Body of pancreas (tissue), 4 donors: ENCODE measurements at regions not wholly inside any gene's neighbourhood (a gene's known extent, or its start where the extent isn't known, plus 50 kb on each side); places are given as distances from the start of the nearest gene placed in this dataset.

Experiments used
- ATAC-seq: fragments of 150-250 bp; one replicate; pipeline ENCODE4 v1.9.1; 2016
- DNase-seq, 4 donors: peaks; one replicate each; pipeline ENCODE4 v3.0.0-alpha.2; 2019
- H3K27ac ChIP-seq, 4 donors: fragments of 200-600 bp; sonication (generic); 1 replicate in 3 of 4; 2 replicates in 1 of 4; pipeline versions ENCODE4 v1.5.1 to v1.6.1; 2016 to 2019; ENCODE audit warnings: mild to moderate bottlenecking in 1 of 4, mixed read lengths in 1 of 4, moderate library complexity in 1 of 4
- H3K27me3 ChIP-seq, 2 donors: fragments of 200-600 bp; sonication (generic); one replicate each; pipeline ENCODE4 v1.6.0; 2016; ENCODE audit warnings: mild to moderate bottlenecking in 1 of 2
- H3K36me3 ChIP-seq, 2 donors: fragments of 200-600 bp; sonication (generic); replicated peaks in 1 of 2; 2 replicates each; pipeline ENCODE4 v1.5.1; 2016; ENCODE audit warnings: low read depth in 2 of 2; ENCODE audit not compliant: insufficient read depth in 1 of 2
- H3K4me1 ChIP-seq: fragments of 200-600 bp; sonication (generic); one replicate; pipeline ENCODE4 v1.6.0; 2016
- H3K4me3 ChIP-seq, 2 donors: fragments of 200-600 bp; sonication (generic); 1 replicate in 1 of 2; 2 replicates in 1 of 2; pipeline ENCODE4 v1.5.1; 2016 to 2019
- H3K9me3 ChIP-seq, 3 donors: fragments of 200-600 bp; sonication (generic); 1 replicate in 2 of 3; 2 replicates in 1 of 3; pipeline ENCODE4 v1.5.1; 2016
- POLR2A ChIP-seq, 3 donors: fragments of 450-650 bp; IDR thresholded peaks; one replicate each; pipeline ENCODE4 v1.6.1; 2016; ENCODE audit warnings: antibody characterized with exemption in 3 of 3, mild to moderate bottlenecking in 2 of 3
- WGBS, 2 donors: methylation state at CpG; one replicate each; pipeline ENCODE4 v1.1.5; 2017; 5-methylcytosine and 5-hydroxymethylcytosine counted together
- intact Hi-C: fragments of 100-400 bp; cut with DNase I; formaldehyde crosslinking; loops from one replicate; pipeline ENCODE4 v1.15.1; 2023
- TF ChIP-seq, protein P1 (sequence below), 7 experiments: fragments of 450-650 bp in 4 of 7; fragments of 200-600 bp in 3 of 7; sonication (generic) in 3 of 7; IDR thresholded peaks; one replicate each; pipeline ENCODE4 v1.5.1; 2016 to 2019; ENCODE audit warnings: antibody characterized with exemption in 7 of 7

DNA sequence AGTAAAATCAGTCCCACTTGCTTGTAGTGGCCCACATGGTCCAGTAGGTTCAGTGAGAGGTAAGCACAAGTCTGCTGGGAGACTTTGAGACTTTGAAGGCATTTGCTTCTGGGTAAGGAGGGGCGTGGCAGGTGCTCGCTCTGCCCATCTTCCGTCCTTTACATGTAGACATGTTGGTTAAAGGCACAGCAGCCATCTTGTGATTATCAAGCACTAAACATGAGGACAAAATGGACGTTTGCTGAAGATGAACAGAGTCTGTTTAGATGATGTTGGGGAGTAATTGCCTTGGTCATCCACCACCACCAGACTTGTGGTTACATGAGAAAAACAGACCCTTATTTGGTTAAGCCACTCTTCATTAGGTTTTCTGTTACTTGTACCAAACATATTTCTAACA is 252.8 kb upstream of the PARD3B start:
- DNase-seq = no peak
- Histone ChIP-seq H3K27me3 (no peaks in the 10 kb centered on the region), H3K27ac (no peak overlapping the region), H3K4me1 (no peaks in the 10 kb centered on the region), H3K36me3 (no peaks in the 10 kb centered on the region), H3K9me3 (no peaks in the 10 kb centered on the region), H3K4me3 (no peak overlapping the region)
- WGBS, 2 donors = 74 to 81% methylated on average over 4 of the region's 4 CpGs
- no peak for TF ChIP-seq POLR2A (IDR thresholded peaks at IDR 0.05)
- TF ChIP-seq, protein P1, sequence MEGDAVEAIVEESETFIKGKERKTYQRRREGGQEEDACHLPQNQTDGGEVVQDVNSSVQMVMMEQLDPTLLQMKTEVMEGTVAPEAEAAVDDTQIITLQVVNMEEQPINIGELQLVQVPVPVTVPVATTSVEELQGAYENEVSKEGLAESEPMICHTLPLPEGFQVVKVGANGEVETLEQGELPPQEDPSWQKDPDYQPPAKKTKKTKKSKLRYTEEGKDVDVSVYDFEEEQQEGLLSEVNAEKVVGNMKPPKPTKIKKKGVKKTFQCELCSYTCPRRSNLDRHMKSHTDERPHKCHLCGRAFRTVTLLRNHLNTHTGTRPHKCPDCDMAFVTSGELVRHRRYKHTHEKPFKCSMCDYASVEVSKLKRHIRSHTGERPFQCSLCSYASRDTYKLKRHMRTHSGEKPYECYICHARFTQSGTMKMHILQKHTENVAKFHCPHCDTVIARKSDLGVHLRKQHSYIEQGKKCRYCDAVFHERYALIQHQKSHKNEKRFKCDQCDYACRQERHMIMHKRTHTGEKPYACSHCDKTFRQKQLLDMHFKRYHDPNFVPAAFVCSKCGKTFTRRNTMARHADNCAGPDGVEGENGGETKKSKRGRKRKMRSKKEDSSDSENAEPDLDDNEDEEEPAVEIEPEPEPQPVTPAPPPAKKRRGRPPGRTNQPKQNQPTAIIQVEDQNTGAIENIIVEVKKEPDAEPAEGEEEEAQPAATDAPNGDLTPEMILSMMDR (IDR thresholded peaks at IDR 0.05) = no peak
- intact Hi-C loops = no loop called here
- no peak for ATAC-seq

DNA sequence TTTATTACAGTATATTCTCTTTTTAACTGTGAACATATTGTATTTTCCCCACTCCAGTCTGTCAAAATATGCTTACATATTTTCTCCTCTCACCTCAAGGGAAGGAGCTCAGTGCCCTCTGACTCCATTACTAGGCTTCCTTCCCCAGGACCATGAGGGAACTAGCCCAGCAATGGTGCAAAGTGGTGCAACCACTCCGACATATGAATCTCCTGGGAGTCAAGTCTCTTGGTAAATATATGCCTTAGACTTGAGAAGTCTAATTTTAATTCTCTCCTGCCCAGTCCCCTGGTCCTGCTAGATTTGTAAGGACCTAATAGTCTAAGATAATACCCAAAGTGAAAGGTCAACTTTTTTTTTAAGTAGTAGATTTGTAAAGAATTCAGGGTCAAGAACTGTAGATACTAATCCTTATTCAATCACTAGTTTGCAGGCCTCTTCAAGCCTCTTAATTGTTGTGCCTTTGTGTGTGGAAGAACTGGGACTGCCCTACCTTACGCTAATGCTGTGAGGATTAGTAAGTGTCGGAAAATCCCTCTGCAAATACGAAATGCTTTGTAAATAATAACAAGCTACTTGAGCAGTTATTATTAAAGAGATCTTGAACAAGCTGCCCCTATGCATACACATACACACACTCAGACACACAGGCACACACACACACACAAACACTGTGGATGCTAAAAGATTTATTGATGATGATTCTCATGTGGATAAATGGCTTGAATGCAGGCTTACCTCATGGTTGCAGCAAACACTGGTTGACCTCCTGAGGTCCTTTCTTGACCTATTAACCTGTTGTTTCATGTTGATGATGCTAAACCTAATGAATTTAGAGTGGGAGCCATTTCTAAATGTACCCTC is 251.2 kb upstream of the PARD3B start:
- no peak overlapping the region for H3K4me3 ChIP-seq

GRCh38 chr2:204298404-204298803 is 246.9 kb upstream of the PARD3B start:
- no peak overlapping the region for H3K27ac ChIP-seq
- 76 to 89% methylated on average over 1 of the region's 1 CpG for WGBS, 2 donors
- TF ChIP-seq POLR2A (IDR thresholded peaks at IDR 0.05) = no peak
- TF ChIP-seq, protein P1 (IDR thresholded peaks at IDR 0.05) = no peak
- DNase-seq (no peak), ATAC-seq (no peak)
- no peak overlapping the region for H3K4me3 ChIP-seq
- no peaks in the 10 kb centered on the region for H3K36me3 ChIP-seq
- intact Hi-C loops = no loop called here
- H3K9me3 ChIP-seq = no peaks in the 10 kb centered on the region
- H3K4me1 ChIP-seq = no peaks in the 10 kb centered on the region
- H3K27me3 ChIP-seq = no peaks in the 10 kb centered on the region

More for the DNA sequence above, 251.2 kb upstream of the PARD3B start:
- intact Hi-C loops = no loop called here
- H3K27ac ChIP-seq = no peak overlapping the region
- ATAC-seq (no peak), DNase-seq (no peak)
- TF ChIP-seq POLR2A (IDR thresholded peaks at IDR 0.05) = no peak
- TF ChIP-seq, protein P1 (IDR thresholded peaks at IDR 0.05) = no peak
- H3K9me3 ChIP-seq = no peaks in the 10 kb centered on the region
- WGBS, 2 donors = 83 to 87% methylated on average over 4 of the region's 4 CpGs
- no peaks in the 10 kb centered on the region for H3K4me1 ChIP-seq
- no peaks in the 10 kb centered on the region for H3K27me3 ChIP-seq
- no peaks in the 10 kb centered on the region for H3K36me3 ChIP-seq

DNA sequence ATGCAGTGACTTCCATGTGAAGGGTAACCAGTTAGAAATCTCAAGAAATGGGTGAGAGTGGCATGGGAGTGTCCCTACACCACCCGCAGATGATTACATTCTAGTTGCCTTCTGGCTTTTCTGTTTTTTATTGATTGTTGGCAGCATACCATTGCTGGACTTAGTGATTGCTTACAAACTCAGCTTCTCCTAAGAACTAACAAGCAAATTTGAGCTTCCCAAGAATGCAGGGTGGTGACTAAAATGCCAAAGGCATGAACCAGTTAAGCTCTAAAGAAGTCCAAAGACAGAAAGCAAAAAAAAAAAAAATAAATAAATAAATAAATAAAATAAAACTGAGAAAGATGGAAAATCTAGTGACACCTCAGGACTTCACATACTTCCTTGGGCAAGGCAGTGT is 245.5 kb upstream of the PARD3B start:
- no peak for TF ChIP-seq POLR2A (IDR thresholded peaks at IDR 0.05)
- TF ChIP-seq, protein P1 (IDR thresholded peaks at IDR 0.05) = no peak
- ATAC-seq (no peak), DNase-seq (no peak)
- H3K27ac ChIP-seq = no peak overlapping the region
- H3K27me3 ChIP-seq = no peaks in the 10 kb centered on the region
- H3K9me3 ChIP-seq = no peaks in the 10 kb centered on the region
- intact Hi-C loops = no loop called here
- no peaks in the 10 kb centered on the region for H3K36me3 ChIP-seq
- WGBS, 2 donors = 68 to 76% methylated on average over 1 of the region's 1 CpG
- H3K4me3 ChIP-seq = no peak overlapping the region
- H3K4me1 ChIP-seq = no peaks in the 10 kb centered on the region

DNA sequence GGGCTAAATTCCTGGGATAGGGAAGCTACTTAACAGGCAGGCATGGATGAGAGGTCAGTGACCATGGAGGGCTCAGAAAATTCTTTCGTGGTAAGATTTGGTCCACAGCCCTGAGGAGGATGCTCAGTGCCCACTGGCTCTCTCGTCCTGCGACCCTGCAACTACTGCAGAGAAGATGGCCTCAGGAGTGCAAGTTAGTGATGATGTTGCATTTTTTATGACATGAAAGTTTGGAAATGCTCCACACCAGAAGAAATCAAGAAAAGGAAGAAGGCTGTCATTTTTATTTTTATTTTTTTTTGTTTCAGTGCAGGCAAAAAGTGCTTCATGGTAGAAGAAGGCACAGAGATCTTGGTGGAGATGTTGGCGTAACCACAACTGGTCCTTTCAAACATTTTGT is 238.6 kb upstream of the PARD3B start:
- Histone ChIP-seq H3K4me3 (no peak overlapping the region), H3K27ac (no peak overlapping the region), H3K9me3 (no peaks in the 10 kb centered on the region), H3K4me1 (no peaks in the 10 kb centered on the region), H3K36me3 (no peaks in the 10 kb centered on the region), H3K27me3 (no peaks in the 10 kb centered on the region)
- ATAC-seq (no peak), DNase-seq (no peak)
- TF ChIP-seq, protein P1 (IDR thresholded peaks at IDR 0.05) = no peak
- TF ChIP-seq POLR2A (IDR thresholded peaks at IDR 0.05) = no peak
- WGBS, 2 donors = 79 to 81% methylated on average over 4 of the region's 4 CpGs
- intact Hi-C loops = no loop called here
